ENCODE measurements at regions not wholly inside any gene's neighbourhood (a gene's known extent, or its start where the extent isn't known, plus 50 kb on each side); places are given as distances from the start of the nearest gene placed in this dataset.

- no peak for TF ChIP-seq CTCF (IDR thresholded peaks at IDR 0.05)
- TF ChIP-seq POLR2A (IDR thresholded peaks at IDR 0.05), result no peak
These were observed 255.5 kb downstream of the UACA start for GRCh38 chr15:70507772-70508371.

Measured in transverse colon (tissue), 3 donors.